ENCODE measurements at regions not wholly inside any gene's neighbourhood (a gene's known extent, or its start where the extent isn't known, plus 50 kb on each side); places are given as distances from the start of the nearest gene placed in this dataset.

DNA sequence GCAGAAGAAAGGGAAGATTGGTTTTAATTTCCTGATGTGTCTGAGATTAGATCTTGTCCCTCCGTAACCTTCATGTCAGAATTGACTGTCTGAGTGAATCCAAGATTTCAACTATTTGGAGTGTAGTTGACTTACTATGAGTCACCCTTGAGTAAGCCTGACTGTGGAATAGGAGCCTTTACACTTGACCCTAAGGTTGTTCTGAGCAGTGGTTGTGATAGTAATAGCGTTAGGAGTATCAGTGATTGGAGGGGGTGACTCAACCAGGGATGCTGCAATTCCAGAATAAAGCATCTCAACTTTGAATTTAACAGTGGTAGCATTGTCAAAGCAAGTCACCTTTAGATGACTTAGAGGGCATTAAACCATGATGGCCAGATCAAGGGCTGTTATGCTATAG is 979.5 kb upstream of the FAM98A start:
- TF ChIP-seq, protein P1, sequence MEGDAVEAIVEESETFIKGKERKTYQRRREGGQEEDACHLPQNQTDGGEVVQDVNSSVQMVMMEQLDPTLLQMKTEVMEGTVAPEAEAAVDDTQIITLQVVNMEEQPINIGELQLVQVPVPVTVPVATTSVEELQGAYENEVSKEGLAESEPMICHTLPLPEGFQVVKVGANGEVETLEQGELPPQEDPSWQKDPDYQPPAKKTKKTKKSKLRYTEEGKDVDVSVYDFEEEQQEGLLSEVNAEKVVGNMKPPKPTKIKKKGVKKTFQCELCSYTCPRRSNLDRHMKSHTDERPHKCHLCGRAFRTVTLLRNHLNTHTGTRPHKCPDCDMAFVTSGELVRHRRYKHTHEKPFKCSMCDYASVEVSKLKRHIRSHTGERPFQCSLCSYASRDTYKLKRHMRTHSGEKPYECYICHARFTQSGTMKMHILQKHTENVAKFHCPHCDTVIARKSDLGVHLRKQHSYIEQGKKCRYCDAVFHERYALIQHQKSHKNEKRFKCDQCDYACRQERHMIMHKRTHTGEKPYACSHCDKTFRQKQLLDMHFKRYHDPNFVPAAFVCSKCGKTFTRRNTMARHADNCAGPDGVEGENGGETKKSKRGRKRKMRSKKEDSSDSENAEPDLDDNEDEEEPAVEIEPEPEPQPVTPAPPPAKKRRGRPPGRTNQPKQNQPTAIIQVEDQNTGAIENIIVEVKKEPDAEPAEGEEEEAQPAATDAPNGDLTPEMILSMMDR (IDR thresholded peaks at IDR 0.05; ENCODE audit: insufficient read depth, low read depth, low read length): no peak
- no peak for TF ChIP-seq EZH2 (IDR thresholded peaks at IDR 0.05; ENCODE audit: insufficient read depth, low read length)
